GM19351 (cell line): ENCODE measurements at regions not wholly inside any gene's neighbourhood (a gene's known extent, or its start where the extent isn't known, plus 50 kb on each side); places are given as distances from the start of the nearest gene placed in this dataset.

Experiments
- ATAC-seq: cut with Tn5 transposase; IDR thresholded peaks from one replicate; pipeline ENCODE4 v1.9.1; 2021; ENCODE audit warnings: mild to moderate bottlenecking, moderate library complexity; ENCODE audit not compliant: unreplicated experiment

DNA sequence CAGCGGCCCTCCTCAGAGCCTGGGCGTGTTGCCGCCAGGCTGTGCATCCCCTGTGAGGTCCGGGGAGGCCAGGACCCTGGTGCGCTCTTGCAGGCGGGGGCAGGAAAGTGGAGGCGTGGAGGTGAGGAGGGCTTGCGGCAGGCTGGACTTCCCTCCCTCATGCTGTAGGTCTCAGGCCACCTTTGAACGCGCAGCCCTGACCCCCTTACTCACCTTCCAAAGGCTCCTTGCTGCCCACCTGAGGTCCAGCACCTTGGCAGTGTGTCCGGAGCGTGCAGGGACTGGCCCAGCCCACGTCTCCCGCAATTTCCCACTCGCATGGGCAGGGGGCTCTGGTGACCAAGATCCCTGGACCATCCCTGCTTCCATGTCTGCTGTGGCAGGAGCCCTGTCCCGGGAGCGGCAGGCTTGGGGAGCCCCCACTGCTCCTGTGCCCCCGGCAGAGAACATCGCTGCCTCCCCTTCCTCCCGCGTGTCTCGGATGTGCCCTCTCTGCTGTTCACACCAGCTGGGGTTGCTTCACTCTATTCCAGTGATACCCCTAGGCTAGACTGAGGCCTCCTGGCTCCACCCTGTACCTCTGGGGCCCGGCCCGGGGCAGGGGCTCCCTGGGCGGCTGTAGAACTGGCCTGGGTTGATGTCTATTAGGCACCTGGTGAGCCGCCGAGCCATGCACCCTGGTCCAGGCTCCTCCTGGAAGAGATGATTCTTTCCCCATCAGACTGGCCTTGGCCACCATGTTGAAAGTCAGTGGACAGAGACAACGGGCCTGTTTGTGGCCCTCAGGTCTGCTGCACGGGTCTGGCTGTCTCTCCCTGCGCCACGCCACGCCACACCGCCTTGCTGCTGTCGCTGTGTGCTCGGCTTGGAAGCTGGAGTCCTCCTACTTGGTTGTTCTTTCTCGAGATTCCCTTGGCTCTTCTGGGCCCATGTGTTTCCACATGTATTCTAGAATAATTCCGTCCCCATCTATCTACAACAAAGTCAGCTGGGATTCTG lies 95.4 kb upstream of the ADRA2C start:
- ATAC-seq, result no peak

DNA sequence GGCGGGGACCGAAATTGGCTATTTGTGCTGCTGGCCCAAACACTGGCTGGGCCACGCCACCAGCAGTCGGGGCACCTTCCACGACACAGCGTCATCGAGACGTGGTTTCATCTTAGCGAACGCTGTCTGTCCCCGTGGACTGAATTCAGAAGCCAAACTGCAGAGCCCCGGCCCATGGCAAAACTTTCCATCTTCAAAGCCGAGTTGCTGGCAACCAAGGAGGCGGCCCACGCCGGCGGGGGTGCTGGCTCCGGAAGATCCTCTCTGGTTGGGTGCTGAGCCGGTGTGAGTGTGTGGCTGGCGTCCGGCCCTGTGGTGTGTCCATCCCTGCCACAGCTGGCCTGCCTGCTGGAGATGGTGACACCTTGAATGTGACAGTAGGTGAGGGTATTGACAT lies 96.6 kb upstream of the ADRA2C start:
- ATAC-seq, result no peak

DNA sequence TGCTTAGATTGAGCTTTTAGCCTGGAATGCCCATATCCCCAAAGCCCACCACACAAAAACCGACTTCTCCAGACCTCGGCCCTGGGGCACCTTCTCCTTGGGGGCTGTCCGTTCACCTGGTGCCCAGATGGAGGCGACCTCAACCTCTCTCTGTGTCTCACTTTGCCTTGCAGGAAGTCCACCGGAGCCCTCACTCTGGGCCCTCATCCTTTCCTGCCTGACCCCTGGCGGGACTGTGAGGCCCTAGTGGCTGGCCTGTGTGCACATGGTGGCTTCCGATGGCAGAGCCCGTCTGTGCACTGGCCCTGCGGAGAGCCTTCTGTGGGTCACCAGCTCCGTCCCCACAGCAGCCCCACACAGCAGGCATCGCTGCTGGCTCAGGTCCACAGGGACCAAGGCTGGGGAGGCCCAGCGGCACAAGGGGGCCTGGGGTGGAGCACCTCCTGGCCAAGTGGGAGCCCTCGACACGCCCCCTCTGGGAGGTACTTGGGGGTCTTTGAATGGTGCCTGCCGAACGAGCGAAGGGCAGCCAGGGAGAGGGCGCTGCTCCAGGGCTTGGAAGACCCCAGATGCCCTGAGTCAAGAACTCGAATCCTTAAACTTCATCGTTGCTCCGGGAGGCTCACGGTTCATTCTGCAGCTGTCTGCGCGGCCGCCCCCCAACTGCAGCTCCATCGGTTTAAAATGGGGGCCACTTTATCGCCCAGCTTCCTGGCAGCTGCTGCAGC lies 97.2 kb upstream of the ADRA2C start:
- no peak for ATAC-seq

DNA sequence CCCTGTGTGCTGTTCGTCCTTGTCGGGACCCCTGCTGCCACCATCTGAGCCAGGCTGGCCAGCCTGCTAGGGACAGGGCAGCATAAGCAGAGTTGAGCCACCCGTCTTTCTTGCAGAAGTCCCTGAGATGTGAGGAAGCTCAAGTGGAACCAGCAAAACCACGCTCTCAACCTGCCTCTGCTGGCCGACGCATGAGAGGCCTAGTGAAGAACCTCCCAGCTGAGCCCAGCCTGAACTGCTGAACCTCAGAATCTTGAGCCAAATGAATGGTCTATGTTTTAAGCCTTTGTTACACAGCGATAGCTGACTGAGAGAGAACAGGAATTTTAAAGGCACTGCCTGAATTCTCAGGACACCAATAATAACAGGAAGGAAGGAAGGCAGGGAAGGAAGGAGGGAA lies 98.9 kb upstream of the ADRA2C start:
- no peak for ATAC-seq

DNA sequence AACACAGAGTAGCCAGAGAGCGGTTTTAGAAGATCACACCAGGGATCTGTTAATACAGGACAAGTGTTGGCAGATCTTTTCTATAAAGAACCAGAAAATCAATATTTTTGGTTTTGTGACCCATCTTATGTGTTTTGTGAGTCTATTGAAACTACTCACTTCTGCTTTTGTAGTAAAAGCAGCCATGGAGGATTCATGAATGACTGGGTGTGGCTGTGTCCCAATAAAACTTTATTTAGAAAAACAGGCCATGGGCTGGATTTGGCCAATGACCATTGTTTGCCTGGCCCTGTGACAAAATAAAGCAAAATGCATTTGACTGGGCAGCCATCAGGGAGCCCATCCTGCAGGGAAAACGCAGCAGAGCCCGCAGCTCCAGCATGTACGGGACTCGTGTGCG lies 99.9 kb upstream of the ADRA2C start:
- peak; percentile 58 for ATAC-seq

DNA sequence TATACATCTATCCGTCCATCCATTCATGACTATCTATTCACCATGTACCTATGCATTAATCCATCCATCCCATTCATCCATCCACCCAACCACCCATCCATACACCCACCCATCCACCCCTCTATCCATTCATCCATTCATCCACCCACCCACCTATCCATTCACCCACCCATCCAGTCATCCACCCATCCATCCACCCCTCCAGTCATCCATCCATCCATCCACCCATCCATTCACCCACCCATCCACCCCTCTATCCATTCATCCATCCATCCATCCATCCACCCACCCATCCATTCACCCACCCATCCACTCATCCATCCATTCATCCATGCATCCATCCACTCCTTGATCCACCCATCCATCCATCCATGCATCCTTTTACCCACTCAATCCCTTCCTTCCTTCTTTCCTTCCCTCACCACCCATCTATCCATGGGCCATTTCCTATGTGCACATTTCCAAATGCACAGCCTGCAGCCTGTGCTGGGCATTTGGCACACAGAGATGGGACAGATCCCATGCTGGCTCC lies 100.8 kb upstream of the ADRA2C start:
- no peak for ATAC-seq

DNA sequence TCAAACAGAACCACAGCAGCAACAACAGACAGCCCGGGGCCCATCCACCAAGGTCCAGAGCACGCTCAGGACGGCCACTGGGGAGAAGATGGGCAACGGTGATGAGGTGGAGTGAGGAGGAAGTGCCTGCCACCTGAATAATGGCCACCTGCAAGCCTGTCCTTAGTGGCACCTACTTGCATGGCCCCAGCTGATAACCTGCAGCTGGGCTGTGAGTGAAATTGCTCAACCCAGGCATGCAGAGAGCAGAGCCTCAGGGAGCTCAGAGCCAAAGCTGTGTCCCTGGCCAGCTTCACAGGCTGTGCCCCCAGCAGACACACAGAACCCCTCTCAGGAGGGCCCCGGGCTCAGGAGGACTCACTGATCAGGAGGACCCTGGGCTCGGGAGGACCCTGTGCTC lies 102.4 kb upstream of the ADRA2C start:
- no peak for ATAC-seq

DNA sequence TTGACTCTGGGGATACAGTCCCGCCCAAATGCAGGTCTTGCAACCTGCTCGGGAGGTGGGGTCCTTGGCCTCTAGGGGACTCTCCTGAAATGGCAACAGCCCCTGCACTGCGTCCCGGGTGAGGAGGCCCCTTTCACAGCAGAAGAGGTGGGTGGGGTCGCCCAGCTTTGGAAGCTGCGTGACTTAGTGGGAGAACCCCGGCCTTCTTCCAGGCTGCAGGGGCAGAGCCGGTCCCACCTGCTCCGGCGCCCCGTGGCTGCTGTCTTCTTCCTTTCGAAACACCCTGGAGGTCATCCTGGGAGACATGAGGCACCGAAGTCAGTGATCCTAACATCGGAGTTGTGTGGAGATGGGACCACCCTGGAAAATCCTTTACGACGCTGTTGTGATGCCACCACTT lies 103.7 kb upstream of the ADRA2C start:
- no peak for ATAC-seq

DNA sequence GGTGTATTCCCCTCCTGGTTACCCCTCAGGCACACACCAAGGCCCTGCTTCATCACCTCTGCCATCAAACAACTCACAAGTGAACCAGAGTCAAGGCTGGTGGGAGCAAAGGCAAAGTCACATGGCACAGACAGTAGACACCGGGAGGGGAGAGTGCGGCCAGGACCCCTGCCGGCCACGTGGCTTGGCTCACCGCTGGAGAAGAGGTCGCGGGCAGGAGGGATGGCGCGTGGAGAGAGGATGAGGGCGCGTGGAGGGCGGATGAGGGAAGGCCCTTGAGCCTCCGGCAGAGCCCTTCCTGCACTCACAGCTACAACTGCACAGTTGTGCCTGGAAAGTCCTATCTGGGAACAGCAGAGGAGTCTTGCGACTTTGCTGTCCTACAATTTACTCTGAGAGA lies 104.2 kb upstream of the ADRA2C start:
- no peak for ATAC-seq

DNA sequence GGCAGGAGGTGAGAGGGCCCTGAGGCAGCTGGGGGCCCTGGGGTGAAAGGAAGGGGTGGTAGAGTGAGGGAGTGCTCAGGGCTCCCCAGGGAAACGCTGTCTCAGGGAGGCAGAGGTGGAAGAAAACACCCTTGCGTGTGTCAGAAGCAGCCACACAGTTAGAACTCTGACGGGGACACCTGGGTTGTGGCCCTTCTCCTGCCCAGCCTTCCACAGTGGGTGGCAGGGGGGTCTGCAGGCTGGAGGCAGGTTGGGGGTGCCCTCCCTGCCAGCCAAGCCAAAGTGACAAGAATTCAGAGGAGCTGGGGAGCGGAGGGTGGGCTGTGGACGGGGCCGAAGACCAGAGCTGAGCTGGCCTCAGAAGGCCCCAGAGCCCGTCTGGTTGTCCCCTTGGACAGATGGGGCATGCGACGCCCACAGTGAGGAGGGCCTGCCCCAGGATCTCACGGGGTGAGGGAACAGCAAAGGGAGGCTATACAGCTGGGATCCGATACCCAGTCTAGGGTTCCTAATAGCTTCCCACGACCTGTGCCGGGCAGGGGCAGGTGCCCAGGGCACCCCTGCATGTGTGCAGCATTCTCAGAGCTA lies 105.2 kb upstream of the ADRA2C start:
- no peak for ATAC-seq

DNA sequence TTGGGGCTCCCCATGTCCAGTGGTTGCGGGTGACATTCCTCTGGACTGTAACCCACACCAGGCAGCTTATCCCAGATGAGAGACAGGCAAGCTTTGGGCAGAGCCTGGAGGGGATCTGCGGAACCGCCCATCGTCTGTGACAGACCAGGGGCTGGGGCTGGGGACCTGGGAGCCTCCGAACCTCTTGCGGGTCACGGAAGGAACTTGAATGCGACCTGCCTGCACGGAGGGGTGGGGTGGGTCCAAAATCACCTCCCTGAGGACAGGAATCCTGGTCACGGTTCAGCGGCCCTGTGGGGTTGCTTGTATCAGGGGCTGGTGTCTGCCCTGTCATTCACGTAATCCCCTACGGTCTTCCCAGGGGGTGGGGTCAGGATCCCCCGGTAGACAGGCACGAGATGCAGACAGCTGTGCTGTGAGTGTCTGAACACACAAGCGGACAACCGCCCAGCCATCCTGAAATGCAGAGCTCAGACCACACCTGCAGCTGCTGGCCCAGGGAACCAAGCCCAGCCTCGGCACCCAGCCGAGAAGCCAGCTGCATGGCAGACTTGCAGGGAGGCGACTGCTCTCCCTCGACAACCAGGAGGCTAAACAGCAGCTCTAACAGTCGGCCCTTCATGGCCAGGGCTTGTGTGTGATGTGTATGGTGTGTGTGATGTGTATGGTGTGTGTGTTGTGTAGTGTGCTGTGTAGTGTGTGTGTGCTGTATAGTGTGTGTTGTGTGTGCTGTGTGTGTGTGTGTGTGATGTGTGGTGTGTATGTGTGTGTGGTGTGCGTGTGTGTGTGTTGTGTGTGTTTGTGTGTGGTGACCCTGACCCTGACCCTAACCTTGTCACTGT lies 105.9 kb upstream of the ADRA2C start:
- ATAC-seq, result no peak

DNA sequence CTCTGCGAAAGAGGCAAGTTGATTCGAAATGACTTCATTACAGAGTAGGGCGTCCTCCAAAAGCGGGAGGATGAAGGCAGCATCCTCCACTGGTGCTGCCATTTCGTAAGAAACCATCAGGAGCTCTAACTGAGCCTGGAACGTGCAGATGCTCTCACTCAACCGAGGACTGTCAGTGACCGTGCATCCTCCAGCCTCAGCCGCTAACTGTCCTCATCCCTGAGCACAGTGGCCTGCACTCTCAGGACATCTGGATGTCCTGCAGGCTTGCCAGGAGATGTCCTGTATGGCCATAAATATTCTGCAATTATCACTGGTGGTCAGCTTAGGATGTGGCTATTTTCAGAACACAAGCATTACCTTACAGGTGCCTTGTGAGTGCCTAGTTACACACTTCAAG lies 107.1 kb upstream of the ADRA2C start:
- no peak for ATAC-seq

DNA sequence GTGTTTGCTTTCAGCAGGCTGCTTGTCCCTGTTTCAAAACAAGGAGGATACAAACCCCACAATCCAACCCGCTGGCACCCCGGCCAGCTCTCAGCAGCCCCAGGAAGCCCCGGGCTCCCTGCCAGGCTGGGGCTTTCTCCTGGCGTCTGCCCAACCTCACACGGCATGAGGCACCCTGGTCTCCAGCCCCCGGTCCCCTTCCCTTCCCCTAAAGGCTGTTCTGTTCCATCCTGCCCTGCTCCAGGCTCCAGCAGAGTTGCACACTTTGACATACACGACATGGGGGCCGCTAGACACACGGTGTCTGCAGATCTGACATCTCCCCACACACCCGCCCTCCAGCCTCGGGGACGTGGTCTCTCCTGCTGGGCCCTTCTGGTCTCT lies 107.7 kb upstream of the ADRA2C start:
- ATAC-seq, result no peak

DNA sequence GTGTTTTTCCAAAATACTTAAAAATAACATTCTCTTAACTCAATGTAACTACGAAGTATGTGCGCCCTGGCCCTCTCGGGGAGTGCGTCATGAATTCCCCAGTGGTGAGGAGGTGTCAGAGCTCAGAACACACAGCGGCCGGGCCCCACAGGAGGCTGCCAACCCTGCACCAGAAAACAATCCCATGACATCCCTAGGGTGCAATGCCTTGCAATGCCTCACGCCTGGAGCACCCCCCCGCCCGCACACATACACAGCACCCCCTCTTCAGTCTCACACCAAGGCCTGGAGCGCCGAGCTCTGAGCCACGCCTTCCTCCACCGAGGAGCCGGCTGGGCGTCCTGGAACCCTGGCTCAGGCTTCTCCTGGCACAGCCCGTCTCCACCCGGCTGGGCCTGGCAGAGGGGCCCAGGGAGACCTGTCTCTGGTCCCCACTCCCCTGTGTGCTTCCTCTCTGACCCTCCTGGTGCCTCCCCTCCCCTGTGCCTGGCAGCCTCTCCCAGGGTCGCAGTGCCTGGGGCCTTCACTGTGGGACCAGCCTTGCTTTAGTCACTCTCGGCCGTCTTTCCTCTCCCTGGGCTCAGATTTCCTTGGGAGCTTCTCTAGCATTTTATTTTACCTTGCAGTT lies 108.2 kb upstream of the ADRA2C start:
- no peak for ATAC-seq

DNA sequence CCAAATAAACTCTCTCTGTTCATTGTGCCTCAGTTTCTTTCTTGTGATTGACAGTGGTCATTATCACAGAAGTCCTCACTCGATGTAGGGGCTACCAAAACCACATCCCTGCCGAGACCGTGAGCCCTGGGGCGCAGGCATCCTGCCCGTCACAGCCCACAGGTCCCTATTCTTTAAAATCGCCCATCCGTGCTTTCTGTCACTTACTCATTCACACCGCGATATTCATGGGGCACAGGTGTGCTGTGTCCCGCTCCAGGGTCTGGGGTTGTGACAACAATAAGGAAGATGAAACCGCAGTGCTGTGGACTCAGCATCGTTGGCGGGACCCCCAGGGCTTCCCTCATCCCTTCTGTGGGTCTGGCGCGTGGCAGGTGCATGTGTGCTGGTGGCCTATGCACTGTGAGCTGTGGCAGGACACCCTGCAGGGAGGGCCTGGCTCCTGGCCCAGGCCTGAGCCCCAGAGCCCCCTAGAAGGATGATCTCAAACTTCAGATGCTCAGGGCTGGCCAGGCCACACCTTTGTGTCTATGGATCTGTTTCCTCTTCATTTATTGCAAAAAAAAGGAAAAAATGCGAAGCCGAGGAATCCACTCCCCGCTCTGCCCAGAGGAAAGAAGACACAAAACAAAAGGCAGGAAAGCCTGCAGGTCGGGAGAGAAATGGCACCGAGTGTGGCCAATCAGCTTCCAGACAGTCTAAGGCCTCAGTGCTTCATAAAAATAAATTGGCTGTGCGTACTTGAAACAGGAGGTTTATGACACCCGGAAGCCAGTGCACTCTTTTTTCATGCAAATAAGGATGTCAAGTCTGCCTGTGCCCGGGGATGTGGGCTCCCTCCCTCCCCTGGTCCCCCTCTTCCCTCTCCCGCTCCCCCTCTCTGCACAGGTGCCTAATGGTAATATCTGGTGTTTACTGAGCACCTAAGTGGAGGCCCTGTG lies 109.5 kb upstream of the ADRA2C start:
- no peak for ATAC-seq

DNA sequence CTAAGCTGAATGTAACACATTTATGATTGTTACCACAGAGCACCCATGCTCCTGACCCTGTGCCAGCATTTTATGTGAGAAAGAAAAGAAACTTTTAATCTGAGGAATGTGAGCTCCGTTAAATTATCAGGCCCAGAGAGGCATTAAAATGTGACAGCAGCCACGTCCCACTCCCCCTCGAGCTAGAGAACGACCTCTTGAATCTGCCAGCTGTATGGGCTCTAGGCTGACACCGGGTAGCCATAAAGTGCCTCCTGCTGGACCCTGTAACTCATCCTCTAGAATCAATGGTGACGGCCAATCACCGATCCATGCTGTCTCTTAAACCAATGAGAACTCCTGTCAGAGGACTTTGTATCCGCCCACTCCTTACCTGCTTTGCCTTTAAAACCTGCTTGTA lies 110.2 kb upstream of the ADRA2C start:
- ATAC-seq, result no peak

DNA sequence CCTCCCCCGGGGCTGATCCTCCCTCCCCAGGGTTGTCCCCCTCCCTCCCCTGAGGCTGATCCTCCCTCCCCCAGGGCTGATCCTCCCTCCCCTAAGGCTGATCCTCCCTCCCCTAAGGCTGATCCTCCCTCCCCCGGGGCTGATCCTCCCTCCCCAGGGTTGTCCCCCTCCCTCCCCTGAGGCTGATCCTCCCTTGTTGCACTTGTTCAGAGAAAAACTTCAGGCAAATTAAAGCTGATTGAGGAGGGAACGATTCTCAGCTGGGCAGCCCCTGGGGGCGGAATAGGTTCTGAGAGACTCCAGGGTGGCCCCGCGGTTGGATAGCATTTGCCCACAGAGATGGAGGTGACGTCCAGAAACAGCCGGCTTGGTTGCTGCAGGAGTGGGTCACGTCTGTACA lies 110.7 kb upstream of the ADRA2C start:
- no peak for ATAC-seq

DNA sequence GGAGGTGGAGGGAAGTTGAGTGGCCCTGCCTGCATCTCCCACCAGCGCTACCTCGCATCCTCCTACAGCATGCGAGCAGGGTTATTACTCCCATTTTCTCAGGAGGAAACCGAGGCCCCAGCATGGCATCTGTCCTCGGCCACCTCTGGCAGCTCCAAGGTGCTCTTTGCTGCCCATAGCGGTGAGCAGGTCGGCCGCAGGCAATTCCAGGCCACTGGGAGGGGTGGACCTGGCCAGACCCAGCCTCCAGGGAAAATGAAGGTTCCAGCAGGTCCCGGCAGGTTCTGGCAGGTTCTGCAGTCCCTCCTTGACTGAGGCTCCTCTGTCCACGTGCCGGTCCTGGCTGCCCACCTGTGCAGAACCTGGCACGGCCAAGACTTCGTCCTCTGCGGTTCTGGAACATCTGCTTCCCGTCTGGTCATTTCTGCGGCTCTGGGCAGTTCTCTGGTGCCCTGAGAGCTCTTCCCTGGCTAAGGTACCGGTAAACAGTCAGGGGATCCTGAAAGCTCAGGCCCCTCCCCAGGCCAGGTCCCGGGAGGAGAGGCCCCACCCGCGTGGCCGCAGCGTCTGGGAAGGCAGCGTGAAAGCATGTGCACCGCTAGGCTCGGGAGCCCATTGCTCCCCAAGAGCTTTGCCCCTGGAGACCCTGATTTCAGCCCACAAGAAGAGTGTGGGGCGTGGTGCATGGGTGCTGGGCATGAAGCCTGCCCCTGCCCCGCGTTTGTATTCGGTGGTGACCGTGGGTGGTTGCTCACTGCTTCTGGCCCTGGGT lies 112.0 kb upstream of the ADRA2C start:
- no peak for ATAC-seq
